ENCODE measurements at regions not wholly inside any gene's neighbourhood (a gene's known extent, or its start where the extent isn't known, plus 50 kb on each side); places are given as distances from the start of the nearest gene placed in this dataset.
"Not testable (repeated sequence)": the region's sequence is repeated elsewhere in the genome, so short reads cannot be mapped to it uniquely, and the experiment has no call there.

- no peak for DNase-seq
These were observed 148.6 kb upstream of the CDIN1 start for GRCh38 chr15:36430726-36431265.

GRCh38 chr15:36432161-36432560 lies 147.3 kb upstream of the CDIN1 start:
- no peak for DNase-seq

GRCh38 chr15:36434177-36434576 lies 145.2 kb upstream of the CDIN1 start:
- no peak for DNase-seq

- DNase-seq: no peak
These were observed 140.9 kb upstream of the CDIN1 start for GRCh38 chr15:36438499-36438898.

- DNase-seq: no peak
These were observed 132.1 kb upstream of the CDIN1 start for GRCh38 chr15:36447373-36447772.

- no peak for DNase-seq
These were observed 131.0 kb upstream of the CDIN1 start for GRCh38 chr15:36448418-36448817.

GRCh38 chr15:36449084-36449661 lies 130.3 kb upstream of the CDIN1 start:
- DNase-seq: no peak

GRCh38 chr15:36449662-36450145 lies 129.7 kb upstream of the CDIN1 start:
- no peak for DNase-seq

GRCh38 chr15:36454244-36454643 lies 125.2 kb upstream of the CDIN1 start:
- DNase-seq: not testable (repeated sequence)

GRCh38 chr15:36458411-36458810 lies 121.0 kb upstream of the CDIN1 start:
- no peak for DNase-seq

- DNase-seq: no peak
These were observed 114.1 kb upstream of the CDIN1 start for GRCh38 chr15:36465304-36465703.

- no peak for DNase-seq
These were observed 110.7 kb upstream of the CDIN1 start for GRCh38 chr15:36468746-36469145.

GRCh38 chr15:36469311-36469966 lies 110.0 kb upstream of the CDIN1 start:
- DNase-seq: no peak

- DNase-seq: no peak
These were observed 106.8 kb upstream of the CDIN1 start for GRCh38 chr15:36472672-36473071.

GRCh38 chr15:36478561-36478960 lies 100.9 kb upstream of the CDIN1 start:
- no peak for DNase-seq

GRCh38 chr15:36479200-36479896 lies 100.1 kb upstream of the CDIN1 start:
- DNase-seq: no peak

- DNase-seq: no peak
These were observed 98.3 kb upstream of the CDIN1 start for GRCh38 chr15:36481156-36481555.

GRCh38 chr15:36483409-36483808 lies 96.0 kb upstream of the CDIN1 start:
- DNase-seq: no peak

GRCh38 chr15:36484038-36484778 lies 95.2 kb upstream of the CDIN1 start:
- no peak for DNase-seq

GRCh38 chr15:36491912-36492311 lies 87.5 kb upstream of the CDIN1 start:
- no peak for DNase-seq

GRCh38 chr15:36495456-36495991 lies 83.9 kb upstream of the CDIN1 start:
- DNase-seq: no peak

- DNase-seq: no peak
These were observed 81.5 kb upstream of the CDIN1 start for GRCh38 chr15:36497901-36498300.

- DNase-seq: no peak
These were observed 81.0 kb upstream of the CDIN1 start for GRCh38 chr15:36498401-36498800.
